HG02938 (cell line): ENCODE measurements at regions not wholly inside any gene's neighbourhood (a gene's known extent, or its start where the extent isn't known, plus 50 kb on each side); places are given as distances from the start of the nearest gene placed in this dataset.

ENCODE experiments used
- ATAC-seq: cut with Tn5 transposase; IDR thresholded peaks from one replicate; pipeline ENCODE4 v1.9.1; 2021; ENCODE audit warnings: mild to moderate bottlenecking, moderate library complexity; ENCODE audit not compliant: unreplicated experiment

- no peak for ATAC-seq
Observed at GRCh38 chr4:144564358-144564757, 81.6 kb upstream of the HHIP start.

- peak; percentile 71 for ATAC-seq
Observed at GRCh38 chr4:144565527-144566195, 80.3 kb upstream of the HHIP start.

- ATAC-seq: no peak
Observed at GRCh38 chr4:144572660-144573059, 73.3 kb upstream of the HHIP start.

GRCh38 chr4:144574000-144574399, 72.0 kb upstream of the HHIP start:
- ATAC-seq: no peak

- ATAC-seq: no peak
Observed at GRCh38 chr4:144574509-144574908, 71.4 kb upstream of the HHIP start.

- no peak for ATAC-seq
Observed at GRCh38 chr4:144575181-144575580, 70.8 kb upstream of the HHIP start.

GRCh38 chr4:144578681-144579080, 67.3 kb upstream of the HHIP start:
- no peak for ATAC-seq

GRCh38 chr4:144579411-144580030, 66.4 kb upstream of the HHIP start:
- ATAC-seq: no peak

- ATAC-seq: no peak
Observed at GRCh38 chr4:144580430-144580829, 65.5 kb upstream of the HHIP start.

- ATAC-seq: no peak
Observed at GRCh38 chr4:144582105-144582850, 63.7 kb upstream of the HHIP start.

GRCh38 chr4:144582975-144583374, 63.0 kb upstream of the HHIP start:
- no peak for ATAC-seq

- no peak for ATAC-seq
Observed at GRCh38 chr4:144583658-144584057, 62.3 kb upstream of the HHIP start.

GRCh38 chr4:144584428-144584827, 61.5 kb upstream of the HHIP start:
- ATAC-seq: no peak

- no peak for ATAC-seq
Observed at GRCh38 chr4:144589512-144589911, 56.4 kb upstream of the HHIP start.

GRCh38 chr4:144590020-144590419, 55.9 kb upstream of the HHIP start:
- ATAC-seq: no peak

- no peak for ATAC-seq
Observed at GRCh38 chr4:144591401-144591800, 54.6 kb upstream of the HHIP start.

- no peak for ATAC-seq
Observed at GRCh38 chr4:144592264-144592663, 53.7 kb upstream of the HHIP start.

GRCh38 chr4:144594471-144594986, 51.4 kb upstream of the HHIP start:
- ATAC-seq: no peak

- no peak for ATAC-seq
Observed at GRCh38 chr4:144595681-144596080, 50.3 kb upstream of the HHIP start.
